B cell (primary cell): ENCODE measurements at regions not wholly inside any gene's neighbourhood (a gene's known extent, or its start where the extent isn't known, plus 50 kb on each side); places are given as distances from the start of the nearest gene placed in this dataset.

Experiments used
- CTCF ChIP-seq: fragments of 200-600 bp; IDR thresholded peaks from one replicate; pipeline ENCODE4 v1.8.0; 2022; ENCODE audit warnings: antibody characterized with exemption, mild to moderate bottlenecking
- EZH2 ChIP-seq: IDR thresholded peaks from 2 replicates; pipeline ENCODE4 v1.6.1; 2012; ENCODE audit warnings: borderline replicate concordance, low read depth, mild to moderate bottlenecking, moderate library complexity, low read length; ENCODE audit not compliant: insufficient read depth, poor library complexity, severe bottlenecking

- TF ChIP-seq EZH2 (no peak), CTCF (no peak)
These were observed 473.8 kb upstream of the MC4R start for GRCh38 chr18:60846396-60846795.
